IMR-90 (cell line): ENCODE measurements at regions not wholly inside any gene's neighbourhood (a gene's known extent, or its start where the extent isn't known, plus 50 kb on each side); places are given as distances from the start of the nearest gene placed in this dataset.

Experiments used
- ATAC-seq: fragments of 200-7000 bp; cut with Tn5 transposase; 2 replicates; pipeline ENCODE4 v1.9.1; 2020; ENCODE audit warnings: low read depth, mild to moderate bottlenecking, moderate library complexity
- BruUV-seq: library from RNA; stranded (reverse); fragments of 400-500 nt; replicated peaks from 2 replicates; lab custom pipeline; 2021; lab: Mats Ljungman, UMichigan
- CTCF ChIA-PET: fragments of 300-600 bp; formaldehyde crosslinking; extraction: SDS; loops from one replicate; lab custom pipeline; 2021; ENCODE audit warnings: antibody characterized with exemption; lab: Yijun Ruan, JAX
- POLR2A ChIA-PET: fragments of 300-600 bp; sonication (Branson Sonifier 250); formaldehyde crosslinking; loops from one replicate; lab custom pipeline; 2022; ENCODE audit warnings: antibody characterized with exemption; ENCODE audit not compliant: unreplicated experiment; lab: Charles Lee
- DNase-seq: peaks from one replicate; pipeline ENCODE4 v3.0.0; 2013
- H2AFZ ChIP-seq: replicated peaks from 2 replicates; pipeline ENCODE3; 2013; ENCODE audit warnings: low read length, mild to moderate bottlenecking; ENCODE audit not compliant: poor library complexity
- H2AK5ac ChIP-seq: 2 replicates; pipeline ENCODE4 v1.6.1; 2013; ENCODE audit warnings: low read depth, low read length, inconsistent platforms
- H2AK9ac ChIP-seq: replicated peaks from 2 replicates; pipeline ENCODE3; 2013; ENCODE audit warnings: mild to moderate bottlenecking, low read depth, low read length, moderate library complexity; ENCODE audit not compliant: poor library complexity
- H2BK120ac ChIP-seq: 2 replicates; pipeline ENCODE4 v1.6.1; 2013; ENCODE audit warnings: low read depth, low read length, inconsistent platforms
- H2BK15ac ChIP-seq: 3 replicates; pipeline ENCODE4 v1.6.1; 2013; ENCODE audit warnings: low read depth, low read length, inconsistent platforms
- H2BK20ac ChIP-seq: 2 replicates; pipeline ENCODE4 v1.6.1; 2013; ENCODE audit warnings: low read depth, mild to moderate bottlenecking, inconsistent platforms, low read length, moderate library complexity
- H2BK5ac ChIP-seq: 2 replicates; pipeline ENCODE4 v1.6.1; 2013; ENCODE audit warnings: mild to moderate bottlenecking, low read depth, low read length, inconsistent platforms; ENCODE audit not compliant: poor library complexity, severe bottlenecking
- H3K14ac ChIP-seq: replicated peaks from 2 replicates; pipeline ENCODE4 v1.6.1; 2013; ENCODE audit warnings: low read depth, low read length, inconsistent platforms
- H3K18ac ChIP-seq: 2 replicates; pipeline ENCODE4 v1.6.1; 2013; ENCODE audit warnings: low read depth, low read length, control low read depth
- H3K23ac ChIP-seq: 2 replicates; pipeline ENCODE4 v1.6.1; 2013; ENCODE audit warnings: low read depth, low read length, inconsistent platforms
- H3K27ac ChIP-seq: 2 replicates; pipeline ENCODE4 v1.5.1; 2013; ENCODE audit warnings: mild to moderate bottlenecking, control low read depth, low read length; ENCODE audit not compliant: insufficient read depth
- H3K27me3 ChIP-seq: 2 replicates; pipeline ENCODE4 v1.6.1; 2013; ENCODE audit warnings: low read length; ENCODE audit not compliant: control insufficient read depth, insufficient read depth
- H3K36me3 ChIP-seq: 2 replicates; pipeline ENCODE4 v1.6.1; 2013; ENCODE audit warnings: low read length, mixed read lengths; ENCODE audit not compliant: control insufficient read depth, insufficient read depth
- H3K4ac ChIP-seq: 2 replicates; pipeline ENCODE4 v1.6.1; 2013; ENCODE audit warnings: low read depth, low read length, inconsistent platforms
- H3K4me1 ChIP-seq: 2 replicates; pipeline ENCODE4 v1.6.1; 2013; ENCODE audit warnings: low read length, mixed read lengths; ENCODE audit not compliant: control insufficient read depth, insufficient read depth
- H3K4me2 ChIP-seq: 2 replicates; pipeline ENCODE4 v1.6.1; 2013; ENCODE audit warnings: low read depth, mild to moderate bottlenecking, control low read depth, low read length, moderate library complexity
- H3K4me3 ChIP-seq: 2 replicates; pipeline ENCODE4 v1.5.1; 2013; ENCODE audit warnings: low read depth, mild to moderate bottlenecking, control low read depth, low read length, moderate library complexity; ENCODE audit not compliant: insufficient read depth
- H3K56ac ChIP-seq: 2 replicates; pipeline ENCODE4 v1.6.1; 2013; ENCODE audit warnings: low read length, inconsistent platforms; ENCODE audit not compliant: insufficient read depth; ENCODE audit errors: extremely low read depth
- H3K79me1 ChIP-seq, 2 experiments: 2 replicates each; pipeline ENCODE4 v1.6.1; 2013; ENCODE audit warnings: low read length in 2 of 2, inconsistent platforms in 1 of 2, low read depth in 1 of 2
- H3K9ac ChIP-seq: 2 replicates; pipeline ENCODE4 v1.6.1; 2013; ENCODE audit warnings: low read depth, low read length, control low read depth
- H3K9me1 ChIP-seq: 2 replicates; pipeline ENCODE4 v1.6.1; 2013; ENCODE audit warnings: low read length, inconsistent platforms; ENCODE audit not compliant: insufficient read depth
- H3K9me3 ChIP-seq: 2 replicates; pipeline ENCODE4 v1.6.1; 2013; ENCODE audit warnings: low read length; ENCODE audit not compliant: control insufficient read depth, insufficient read depth
- H4K20me1 ChIP-seq: 2 replicates; pipeline ENCODE4 v1.6.1; 2013; ENCODE audit warnings: low read length, inconsistent platforms; ENCODE audit not compliant: insufficient read depth
- H4K5ac ChIP-seq: 2 replicates; pipeline ENCODE4 v1.6.1; 2013; ENCODE audit warnings: mild to moderate bottlenecking, low read depth, low read length, control low read depth
- H4K8ac ChIP-seq, 2 experiments: 2 replicates each; pipeline ENCODE4 v1.6.1; 2013; ENCODE audit warnings: low read depth in 2 of 2, low read length in 2 of 2, control low read depth in 1 of 2, inconsistent platforms in 1 of 2
- H4K91ac ChIP-seq: 2 replicates; pipeline ENCODE4 v1.6.1; 2013; ENCODE audit warnings: low read depth, low read length, inconsistent platforms; ENCODE audit not compliant: insufficient read depth
- BHLHE40 ChIP-seq: fragments of 150-350 bp; IDR thresholded peaks from 2 replicates; pipeline ENCODE4 v1.6.1; 2016; ENCODE audit warnings: mild to moderate bottlenecking, low read depth, low read length
- RAD21 ChIP-seq: IDR thresholded peaks from 2 replicates; pipeline ENCODE4 v1.6.1; 2012; ENCODE audit warnings: low read length, improper control_type of control experiment
- RFX5 ChIP-seq: IDR thresholded peaks from 2 replicates; pipeline ENCODE4 v1.8.0; 2012; ENCODE audit warnings: low read depth, mild to moderate bottlenecking, low read length, moderate library complexity
- dilution Hi-C: fragments of 300-500 bp; cut with HindIII; formaldehyde crosslinking; loops from one replicate; pipeline ENCODE4 v1.14.3; 2018; ENCODE audit warnings: low sequenced_read_pairs; ENCODE audit not compliant: unreplicated experiment
- in situ Hi-C: fragments of 300-500 bp; cut with MboI; formaldehyde crosslinking; loops from 3 replicates; pipeline ENCODE4 v1.14.3; 2019; ENCODE audit warnings: low sequenced_read_pairs, inconsistent platforms, mixed read lengths
- intact Hi-C: fragments of 100-400 bp; cut with micrococcal nuclease; formaldehyde crosslinking; loops from 2 replicates; pipeline ENCODE4 v1.10.0; 2022

GRCh38 chr5:45189042-45189441 is 380.3 kb downstream of the MRPS30 start:
- no peak overlapping the region for H3K9ac ChIP-seq
- H3K56ac ChIP-seq, result no peak overlapping the region
- no peak overlapping the region for H3K23ac ChIP-seq
- H3K4me3 ChIP-seq, result no peak overlapping the region
- H3K79me1 ChIP-seq, result no peaks in the 10 kb centered on the region
- dilution Hi-C loops (no loop called here), intact Hi-C loops (no loop called here), in situ Hi-C loops (no loop called here)
- no peaks in the 10 kb centered on the region for H3K27me3 ChIP-seq
- DNase-seq (no peak), ATAC-seq (no peak)
- H3K9me3 ChIP-seq, result no peaks in the 10 kb centered on the region
- no peak overlapping the region for H3K4ac ChIP-seq
- BruUV-seq, result no TSS peak
- H2BK120ac ChIP-seq, result no peak overlapping the region
- H4K5ac ChIP-seq, result no peak overlapping the region
- H2BK20ac ChIP-seq, result no peak overlapping the region
- no peak overlapping the region for H3K4me2 ChIP-seq
- H4K91ac ChIP-seq, result no peak overlapping the region
- no peak overlapping the region for H3K14ac ChIP-seq
- TF ChIP-seq BHLHE40, result no peak
- TF ChIP-seq RAD21, result no peak
- TF ChIP-seq RFX5, result no peak
- no peak overlapping the region for H3K18ac ChIP-seq
- H2AK5ac ChIP-seq, result no peak overlapping the region
- no peak overlapping the region for H2AFZ ChIP-seq
- H2BK15ac ChIP-seq, result no peak overlapping the region
- CTCF ChIA-PET, result no interaction called here
- no peak overlapping the region for H2BK5ac ChIP-seq
- no peak overlapping the region for H2AK9ac ChIP-seq
- no peak overlapping the region for H4K8ac ChIP-seq
- H3K4me1 ChIP-seq, result no peaks in the 10 kb centered on the region
- H3K36me3 ChIP-seq, result no peaks in the 10 kb centered on the region
- no peak overlapping the region for H3K27ac ChIP-seq
- POLR2A ChIA-PET, result no interaction called here
- H3K9me1 ChIP-seq, result no peaks in the 10 kb centered on the region
- H4K20me1 ChIP-seq, result no peaks in the 10 kb centered on the region
